HAP-1 (cell line): ENCODE measurements at regions not wholly inside any gene's neighbourhood (a gene's known extent, or its start where the extent isn't known, plus 50 kb on each side); places are given as distances from the start of the nearest gene placed in this dataset.

Experiments used
- DNase-seq, 2 experiments: peaks; one replicate each; pipeline ENCODE4 v3.0.0-alpha.2; 2016 to 2020; ENCODE audit warnings: low spot score in 2 of 2
- H3K27me3 ChIP-seq: fragments of 250-450 bp; sonication (Bioruptor Pico); 2 replicates; pipeline ENCODE4 v1.5.1; 2020; ENCODE audit warnings: low read depth, mild to moderate bottlenecking, moderate library complexity
- H3K36me3 ChIP-seq: fragments of 250-450 bp; sonication (Bioruptor Pico); replicated peaks from 2 replicates; pipeline ENCODE4 v1.5.1; 2020; ENCODE audit warnings: mild to moderate bottlenecking
- H3K4me1 ChIP-seq: fragments of 250-450 bp; sonication (Bioruptor Pico); 2 replicates; pipeline ENCODE4 v1.5.1; 2020; ENCODE audit warnings: mild to moderate bottlenecking
- H3K4me3 ChIP-seq: fragments of 250-450 bp; sonication (Bioruptor Pico); 2 replicates; pipeline ENCODE4 v1.5.1; 2020; ENCODE audit warnings: mild to moderate bottlenecking, moderate library complexity
- H3K9me3 ChIP-seq: fragments of 250-450 bp; sonication (Bioruptor Pico); 2 replicates; pipeline ENCODE4 v1.5.1; 2020; ENCODE audit warnings: mild to moderate bottlenecking, moderate library complexity
- in situ Hi-C: fragments of 300-500 bp; cut with MboI; formaldehyde crosslinking; loops from 3 replicates; pipeline ENCODE4 v1.14.3; 2020; ENCODE audit warnings: low sequenced_read_pairs, inconsistent platforms, mixed read lengths

DNA sequence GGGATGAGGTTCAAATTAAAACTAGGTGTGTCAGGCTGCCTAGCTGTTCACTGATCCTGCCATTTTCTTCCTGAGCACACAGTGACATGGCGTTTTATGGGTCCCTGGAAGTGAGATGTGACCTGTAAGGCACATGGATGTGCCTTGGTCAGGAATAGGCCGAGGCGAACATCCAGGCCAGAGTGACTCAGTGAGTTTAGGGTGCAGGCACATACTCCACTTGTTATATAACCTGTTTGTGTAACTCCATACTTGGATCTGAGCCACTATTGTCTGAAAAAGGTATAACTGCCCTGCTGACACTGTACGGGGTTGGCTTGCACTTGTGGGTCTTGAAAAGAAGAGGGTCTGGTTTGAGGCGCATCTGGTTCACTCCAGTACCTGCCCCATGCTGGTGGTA lies 150.1 kb upstream of the ADAMTS16 start:
- DNase-seq: no peak
- no peaks in the 10 kb centered on the region for H3K27me3 ChIP-seq
- H3K36me3 ChIP-seq: no peaks in the 10 kb centered on the region
- in situ Hi-C loops: no loop called here
- H3K9me3 ChIP-seq: no peaks in the 10 kb centered on the region
- H3K4me1 ChIP-seq: no peaks in the 10 kb centered on the region
- H3K4me3 ChIP-seq: no peak overlapping the region

DNA sequence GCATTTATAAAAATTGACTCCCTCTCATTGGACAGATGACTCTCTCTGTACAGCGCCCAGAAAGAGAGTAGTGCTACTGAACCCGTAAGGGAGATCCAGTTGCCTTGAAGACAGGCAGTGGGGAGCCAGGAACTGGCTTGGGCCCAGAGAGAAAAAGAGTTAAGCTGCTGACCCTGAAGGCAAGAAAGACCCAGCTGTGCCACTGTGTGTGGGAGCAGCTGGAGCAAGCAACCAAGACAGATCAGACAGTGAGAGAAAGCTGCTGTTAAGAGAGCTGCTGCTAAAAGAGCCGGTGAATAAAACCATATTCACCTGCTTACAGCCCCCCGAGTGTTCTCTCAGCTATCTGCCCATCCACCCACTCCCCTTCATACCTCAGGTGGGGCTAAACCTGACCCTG lies 149.7 kb upstream of the ADAMTS16 start:
- in situ Hi-C loops: no loop called here
- Histone ChIP-seq H3K4me1 (no peaks in the 10 kb centered on the region), H3K27me3 (no peaks in the 10 kb centered on the region), H3K9me3 (no peaks in the 10 kb centered on the region), H3K36me3 (no peaks in the 10 kb centered on the region), H3K4me3 (no peak overlapping the region)
- DNase-seq: no peak

DNA sequence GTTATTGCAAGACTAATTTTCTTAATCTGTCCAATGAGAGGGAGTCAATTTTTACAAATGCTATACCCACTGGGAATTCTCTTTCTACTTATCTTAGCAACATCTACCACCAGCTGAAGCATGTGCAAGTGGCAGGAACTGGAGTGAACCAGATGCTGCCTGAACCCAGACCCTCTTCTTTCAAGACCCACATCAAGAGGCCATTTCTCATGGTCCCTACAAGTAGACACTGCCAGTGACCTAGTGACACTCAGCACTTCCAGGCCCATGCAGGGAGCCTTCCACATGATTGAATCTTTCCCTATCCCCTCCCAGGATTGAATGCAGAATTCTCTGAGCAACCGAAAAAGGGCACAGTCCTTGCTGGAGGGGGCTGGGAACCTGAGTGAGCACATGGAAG lies 148.2 kb upstream of the ADAMTS16 start:
- Histone ChIP-seq H3K9me3 (no peaks in the 10 kb centered on the region), H3K36me3 (no peaks in the 10 kb centered on the region), H3K4me3 (no peak overlapping the region), H3K27me3 (no peaks in the 10 kb centered on the region), H3K4me1 (no peaks in the 10 kb centered on the region)
- DNase-seq: no peak
- in situ Hi-C loops: no loop called here

DNA sequence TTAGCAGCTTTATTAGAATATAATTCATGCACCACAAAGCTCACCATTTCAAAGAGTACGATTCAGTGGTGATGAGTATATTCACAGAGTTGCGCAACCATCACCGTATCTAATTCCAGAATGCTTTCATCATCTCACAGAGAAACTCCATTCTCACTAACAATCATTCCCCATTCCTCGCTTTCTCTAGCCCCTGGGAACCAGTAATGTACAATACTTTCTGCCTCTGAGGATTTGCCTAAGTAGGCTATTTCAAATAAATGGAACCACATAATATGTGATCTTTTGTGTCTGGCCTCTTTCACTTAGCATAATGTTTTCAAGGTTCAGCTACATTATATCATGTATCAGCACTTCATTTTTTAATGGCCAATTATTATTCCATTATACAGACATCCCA lies 145.1 kb upstream of the ADAMTS16 start:
- Histone ChIP-seq H3K27me3 (no peaks in the 10 kb centered on the region), H3K4me1 (no peaks in the 10 kb centered on the region), H3K9me3 (no peaks in the 10 kb centered on the region), H3K4me3 (no peak overlapping the region), H3K36me3 (no peaks in the 10 kb centered on the region)
- DNase-seq: no peak
- in situ Hi-C loops: no loop called here

DNA sequence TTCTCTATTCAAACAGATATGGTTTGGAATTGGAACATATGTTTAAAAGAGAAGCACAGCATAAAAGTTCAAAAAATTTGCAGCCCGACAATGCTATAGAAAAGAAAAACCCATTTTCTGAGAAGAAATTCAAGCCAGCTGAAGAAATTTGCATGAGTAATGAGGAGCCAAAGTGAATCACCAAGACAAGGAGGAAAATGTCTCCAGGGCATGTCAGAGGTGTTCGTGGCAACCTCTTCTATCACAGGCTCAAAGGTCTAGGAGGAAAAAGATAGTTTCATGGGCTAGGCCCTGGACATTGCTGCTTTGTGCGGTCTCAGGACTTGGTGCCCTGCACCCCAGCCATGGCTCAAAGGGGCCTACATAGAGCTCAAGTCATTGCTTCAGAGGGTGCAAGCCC lies 134.8 kb upstream of the ADAMTS16 start:
- no peaks in the 10 kb centered on the region for H3K9me3 ChIP-seq
- no peak for DNase-seq
- in situ Hi-C loops: no loop called here

DNA sequence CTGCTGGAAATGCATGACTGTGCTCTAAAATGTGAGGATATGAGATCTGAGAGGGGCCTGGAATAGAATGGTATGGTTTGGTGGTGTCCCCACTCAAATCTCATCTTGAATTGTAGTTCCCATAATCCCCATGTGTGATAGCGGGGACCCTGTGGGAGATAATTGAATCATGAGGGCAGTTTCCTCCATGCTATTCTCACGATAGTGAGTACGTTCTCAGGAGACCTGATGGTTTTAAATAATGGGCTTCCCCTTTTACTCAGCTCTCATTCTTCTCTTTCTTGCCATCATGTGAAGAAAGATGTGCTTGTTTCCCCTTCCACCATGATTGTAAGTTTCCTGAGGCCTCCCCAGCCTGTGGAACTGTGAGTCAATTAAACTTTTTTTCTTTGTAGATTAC lies 133.6 kb upstream of the ADAMTS16 start:
- Histone ChIP-seq H3K9me3 (no peaks in the 10 kb centered on the region), H3K4me1 (no peaks in the 10 kb centered on the region), H3K27me3 (no peaks in the 10 kb centered on the region), H3K36me3 (no peaks in the 10 kb centered on the region), H3K4me3 (no peak overlapping the region)
- DNase-seq: no peak
- in situ Hi-C loops: no loop called here

More for the DNA sequence above, 134.8 kb upstream of the ADAMTS16 start:
- H3K27me3 ChIP-seq: no peaks in the 10 kb centered on the region
- no peak overlapping the region for H3K4me3 ChIP-seq
- no peaks in the 10 kb centered on the region for H3K36me3 ChIP-seq
- H3K4me1 ChIP-seq: no peaks in the 10 kb centered on the region

DNA sequence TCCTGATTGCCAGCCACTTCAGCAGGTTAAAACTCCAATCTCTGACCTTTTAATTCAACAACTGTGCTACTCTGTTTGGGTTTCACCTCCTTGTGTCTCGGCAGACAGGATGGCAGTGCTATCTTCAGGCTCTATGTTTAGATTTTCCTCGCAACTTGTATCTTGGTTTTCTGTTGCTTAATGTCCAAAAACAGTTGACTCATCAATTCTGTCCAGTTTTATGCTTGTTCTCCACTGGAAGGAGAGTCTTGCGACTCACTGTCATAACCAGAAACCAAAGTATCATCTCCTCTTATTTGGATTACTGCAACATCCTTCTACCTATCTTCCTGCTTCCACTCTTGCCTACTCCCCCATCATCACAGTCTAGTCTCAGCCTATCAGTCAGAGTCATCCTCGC lies 130.9 kb upstream of the ADAMTS16 start:
- DNase-seq: no peak
- no peaks in the 10 kb centered on the region for H3K36me3 ChIP-seq
- H3K4me3 ChIP-seq: no peak overlapping the region
- H3K4me1 ChIP-seq: no peaks in the 10 kb centered on the region
- no peaks in the 10 kb centered on the region for H3K9me3 ChIP-seq
- no peaks in the 10 kb centered on the region for H3K27me3 ChIP-seq
- in situ Hi-C loops: no loop called here

DNA sequence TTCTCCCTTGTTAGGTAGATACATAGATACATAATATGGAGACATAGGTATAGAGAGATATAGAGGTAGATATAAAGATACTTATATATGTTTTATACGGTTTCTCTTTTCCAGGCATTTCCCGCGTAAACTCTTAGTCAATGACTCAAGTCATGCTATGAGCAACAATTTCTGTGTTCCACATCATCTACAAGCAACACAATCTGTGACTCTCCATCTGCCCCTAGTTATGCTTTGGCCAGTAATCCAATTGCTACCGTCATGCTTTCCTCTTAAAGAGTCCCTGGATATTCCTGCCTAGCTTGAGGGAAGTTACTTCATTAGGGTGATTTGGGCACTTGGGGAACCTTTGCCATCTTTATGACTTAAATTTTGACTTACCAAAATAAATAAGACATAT lies 129.0 kb upstream of the ADAMTS16 start:
- DNase-seq: no peak
- in situ Hi-C loops: no loop called here
- no peaks in the 10 kb centered on the region for H3K4me1 ChIP-seq
- H3K4me3 ChIP-seq: no peak overlapping the region
- H3K27me3 ChIP-seq: no peaks in the 10 kb centered on the region
- no peaks in the 10 kb centered on the region for H3K9me3 ChIP-seq
- no peaks in the 10 kb centered on the region for H3K36me3 ChIP-seq

DNA sequence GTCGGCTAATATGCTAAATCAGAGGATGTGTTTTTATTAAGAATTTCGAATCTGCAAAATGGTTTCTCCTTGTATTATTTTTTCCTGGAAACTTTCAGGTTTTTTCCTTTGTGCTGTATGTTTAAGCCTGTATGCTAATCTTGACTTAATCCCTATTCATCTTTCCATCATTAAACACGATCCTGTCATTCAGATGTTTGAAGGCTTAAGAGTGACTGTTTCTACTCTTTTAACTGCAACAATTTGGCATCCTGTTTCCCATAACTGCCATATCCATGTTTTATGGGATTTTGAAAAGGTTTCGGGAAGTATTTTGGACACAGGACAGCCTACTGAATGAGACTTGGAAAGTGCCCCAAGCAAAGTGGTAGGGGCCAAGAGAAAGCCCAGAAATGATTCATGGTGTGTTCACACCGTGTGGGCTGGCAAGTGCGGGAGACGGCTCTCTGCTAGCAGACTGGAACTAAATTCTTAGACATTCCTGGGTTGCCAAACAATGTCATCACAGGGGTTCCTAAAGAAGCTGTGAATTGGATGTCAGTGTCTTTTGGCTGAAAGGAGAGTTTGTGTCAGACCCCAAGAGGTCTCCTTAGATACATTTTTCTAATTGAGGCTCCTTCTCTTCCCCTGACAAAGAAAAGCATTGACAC lies 125.4 kb upstream of the ADAMTS16 start:
- Histone ChIP-seq H3K36me3 (no peaks in the 10 kb centered on the region), H3K4me1 (no peaks in the 10 kb centered on the region), H3K9me3 (no peaks in the 10 kb centered on the region), H3K27me3 (no peaks in the 10 kb centered on the region), H3K4me3 (no peak overlapping the region)
- in situ Hi-C loops: no loop called here
- peak in 1 of 2 experiments; percentile 3 for DNase-seq

DNA sequence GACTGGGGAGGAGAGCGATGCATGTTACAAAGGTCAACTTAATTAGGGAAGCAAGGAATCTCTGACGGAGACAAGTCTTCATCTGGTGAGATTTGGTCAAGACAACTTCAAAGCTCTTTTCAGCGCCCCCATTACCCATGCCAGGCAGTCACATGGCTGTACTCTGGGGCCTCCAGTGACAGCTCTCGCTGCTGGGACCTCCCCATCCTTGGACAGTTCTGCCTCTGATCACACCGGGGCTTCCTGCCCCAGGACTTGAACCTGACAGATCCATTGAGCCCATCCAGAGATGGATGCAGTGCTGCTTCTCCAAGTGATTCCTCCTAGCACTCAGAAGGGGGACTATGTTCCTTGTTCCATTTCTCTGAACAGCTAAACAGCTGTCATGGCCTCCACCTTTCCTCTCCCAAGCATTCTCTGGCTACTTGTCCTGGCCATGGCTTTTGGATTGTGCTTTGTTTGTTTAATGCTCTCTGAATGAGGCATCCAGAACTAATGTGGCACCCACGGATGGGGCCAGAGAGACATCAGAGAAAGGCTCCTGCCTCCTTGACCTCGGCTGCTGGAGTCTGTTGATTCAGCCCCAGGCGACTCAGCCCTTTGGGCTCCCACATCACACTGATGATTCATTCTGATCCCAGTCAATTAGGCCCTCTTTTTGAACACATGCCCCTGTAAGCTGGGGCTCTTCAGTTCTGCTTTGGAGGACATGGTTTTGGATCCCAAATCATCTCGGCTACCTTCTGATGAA lies 122.1 kb upstream of the ADAMTS16 start:
- Histone ChIP-seq H3K27me3 (no peaks in the 10 kb centered on the region), H3K36me3 (no peaks in the 10 kb centered on the region), H3K9me3 (no peaks in the 10 kb centered on the region), H3K4me3 (no peak overlapping the region), H3K4me1 (no peaks in the 10 kb centered on the region)
- in situ Hi-C loops: no loop called here
- no peak for DNase-seq

DNA sequence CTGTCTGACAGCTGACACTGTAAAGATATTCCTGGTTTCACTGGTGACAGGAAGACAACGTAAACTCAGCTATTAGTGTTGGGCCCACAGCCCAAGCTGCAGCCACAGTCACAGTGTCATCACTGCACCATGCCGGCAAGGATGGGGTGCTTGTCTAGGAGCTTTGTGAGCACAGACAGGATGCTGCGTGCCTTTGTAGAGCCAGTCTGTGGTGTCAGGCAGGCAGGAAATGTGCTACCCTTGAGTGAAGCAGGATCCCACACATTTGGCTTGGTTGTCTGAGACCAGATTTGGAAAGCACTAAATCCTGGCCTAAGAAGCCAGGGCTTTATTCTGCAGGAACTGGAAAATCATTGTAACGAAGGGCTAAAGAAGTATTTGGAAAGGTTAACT lies 121.6 kb upstream of the ADAMTS16 start:
- no peak for DNase-seq
- H3K9me3 ChIP-seq: no peaks in the 10 kb centered on the region
- no peaks in the 10 kb centered on the region for H3K4me1 ChIP-seq
- H3K36me3 ChIP-seq: no peaks in the 10 kb centered on the region
- in situ Hi-C loops: no loop called here
- H3K4me3 ChIP-seq: no peak overlapping the region
- H3K27me3 ChIP-seq: no peaks in the 10 kb centered on the region

DNA sequence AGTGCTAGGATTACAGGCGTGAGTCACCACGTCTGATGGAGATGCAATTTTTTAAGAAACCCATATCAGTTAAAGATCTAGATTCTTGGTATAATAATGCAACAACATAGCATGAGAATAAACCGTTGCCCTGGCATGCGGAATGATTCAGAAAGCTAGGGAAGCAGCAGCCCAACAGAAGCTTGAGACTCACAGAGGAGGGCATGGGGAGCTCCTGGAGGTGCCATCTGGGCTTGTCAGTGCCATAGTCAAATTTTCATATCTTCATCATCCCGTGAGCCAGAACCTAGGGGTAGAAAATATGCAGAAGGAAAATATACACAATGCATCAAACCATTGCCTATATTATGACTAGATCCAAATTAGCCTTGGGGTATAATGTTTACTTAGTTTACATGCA lies 118.7 kb upstream of the ADAMTS16 start:
- H3K27me3 ChIP-seq: no peaks in the 10 kb centered on the region
- no peaks in the 10 kb centered on the region for H3K9me3 ChIP-seq
- no peaks in the 10 kb centered on the region for H3K4me1 ChIP-seq
- H3K4me3 ChIP-seq: no peak overlapping the region
- in situ Hi-C loops: no loop called here
- no peak for DNase-seq
- no peaks in the 10 kb centered on the region for H3K36me3 ChIP-seq

DNA sequence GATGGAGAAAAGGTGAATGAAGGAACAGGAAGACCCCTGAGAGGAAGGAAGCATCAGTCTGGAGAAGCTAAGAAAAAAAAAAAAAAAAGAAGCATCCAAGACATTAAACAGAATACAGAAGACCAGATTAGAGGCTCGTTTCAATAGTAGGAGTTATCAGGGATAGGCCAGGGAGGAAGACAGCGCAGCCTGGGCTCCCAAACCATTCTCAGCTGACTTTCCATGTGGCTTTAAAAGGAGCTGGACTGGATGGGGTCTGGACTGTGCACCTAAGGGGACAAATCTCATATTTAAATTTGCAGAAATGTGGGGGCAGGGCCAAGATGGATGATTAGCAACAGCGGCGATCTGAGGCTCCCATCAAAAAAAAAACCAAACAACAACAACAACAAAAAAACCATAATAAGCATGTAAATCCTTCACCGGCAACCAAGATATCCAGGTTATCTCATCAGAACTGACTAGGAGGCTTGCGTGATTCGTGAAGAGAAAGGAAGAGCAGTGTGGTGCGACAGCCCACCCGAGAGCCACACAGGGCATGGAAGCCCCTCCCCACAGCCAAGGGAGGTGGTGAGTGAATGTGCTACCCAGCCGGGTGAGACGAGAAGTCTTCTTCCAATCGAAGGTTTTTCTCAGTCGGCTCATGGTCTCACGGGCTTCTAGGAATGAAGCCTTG lies 114.9 kb upstream of the ADAMTS16 start:
- Histone ChIP-seq H3K4me1 (no peaks in the 10 kb centered on the region), H3K4me3 (no peak overlapping the region), H3K9me3 (no peaks in the 10 kb centered on the region), H3K27me3 (no peaks in the 10 kb centered on the region), H3K36me3 (no peaks in the 10 kb centered on the region)
- DNase-seq: no peak
- in situ Hi-C loops: no loop called here

DNA sequence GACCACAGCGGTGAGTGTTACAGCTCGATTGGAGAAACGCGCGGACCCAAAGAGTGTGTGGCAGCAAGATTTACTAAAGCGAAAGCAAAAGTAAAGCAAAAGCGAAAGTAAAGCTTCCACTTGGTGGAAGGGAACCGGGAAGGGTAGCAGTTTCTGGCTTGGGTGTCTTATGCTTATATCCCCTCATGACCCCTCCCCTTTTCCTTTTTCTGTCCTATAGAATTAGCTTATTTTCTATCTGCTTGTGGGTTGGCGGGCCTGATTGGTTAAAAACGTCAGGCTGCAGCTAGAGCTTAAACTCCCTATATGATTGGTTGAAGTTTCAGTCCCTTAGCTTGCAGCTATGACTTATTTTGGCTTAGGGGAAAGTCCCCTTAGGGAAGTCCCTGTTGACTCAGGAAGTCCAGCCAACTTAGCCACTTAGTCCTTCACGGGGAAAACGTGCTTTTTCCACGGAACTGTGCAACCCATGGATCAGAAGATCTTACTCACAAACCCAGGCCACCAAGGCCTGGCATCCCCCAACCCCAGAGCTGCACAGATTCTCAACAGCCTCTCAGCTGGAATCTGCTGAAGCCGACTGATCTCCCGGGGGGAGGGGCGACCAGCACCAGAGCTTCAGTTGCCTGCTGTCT lies 114.2 kb upstream of the ADAMTS16 start:
- no peaks in the 10 kb centered on the region for H3K4me1 ChIP-seq
- DNase-seq: no peak
- in situ Hi-C loops: no loop called here
- H3K36me3 ChIP-seq: no peaks in the 10 kb centered on the region
- H3K27me3 ChIP-seq: no peaks in the 10 kb centered on the region
- no peak overlapping the region for H3K4me3 ChIP-seq
- no peaks in the 10 kb centered on the region for H3K9me3 ChIP-seq
